ENCODE measurements at regions not wholly inside any gene's neighbourhood (a gene's known extent, or its start where the extent isn't known, plus 50 kb on each side); places are given as distances from the start of the nearest gene placed in this dataset.

DNA sequence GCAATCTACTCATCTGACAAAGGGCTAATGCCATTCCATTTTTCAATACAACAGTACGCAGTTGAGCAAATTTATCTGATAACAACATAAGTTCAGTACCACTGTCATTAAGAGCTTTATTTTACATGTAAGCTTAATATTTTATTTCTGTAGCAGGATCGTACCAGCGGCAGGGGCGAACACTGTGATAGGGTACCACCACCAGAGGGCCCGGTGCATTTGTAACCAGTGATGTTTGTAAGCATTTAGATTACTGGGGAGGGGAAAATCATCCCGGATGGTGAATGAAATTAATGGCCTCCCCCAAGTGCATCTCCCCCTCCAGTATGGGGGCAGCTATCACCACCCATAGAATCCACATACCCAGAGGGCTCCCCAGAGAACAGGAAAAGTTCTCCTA is 179.0 kb downstream of the ADGRA3 start:
- H3K27me3 ChIP-seq: no peaks in the 10 kb centered on the region
- no peaks in the 10 kb centered on the region for H3K9me3 ChIP-seq
- H3K4me3 ChIP-seq: no peak overlapping the region
- no peak for DNase-seq
- H3K36me3 ChIP-seq: no peaks in the 10 kb centered on the region

- Histone ChIP-seq H3K9me3 (no peaks in the 10 kb centered on the region), H3K27me3 (no peaks in the 10 kb centered on the region), H3K4me3 (no peak overlapping the region), H3K36me3 (no peaks in the 10 kb centered on the region)
- no peak for DNase-seq
These were observed 181.7 kb downstream of the ADGRA3 start for GRCh38 chr4:22334155-22334554.

DNA sequence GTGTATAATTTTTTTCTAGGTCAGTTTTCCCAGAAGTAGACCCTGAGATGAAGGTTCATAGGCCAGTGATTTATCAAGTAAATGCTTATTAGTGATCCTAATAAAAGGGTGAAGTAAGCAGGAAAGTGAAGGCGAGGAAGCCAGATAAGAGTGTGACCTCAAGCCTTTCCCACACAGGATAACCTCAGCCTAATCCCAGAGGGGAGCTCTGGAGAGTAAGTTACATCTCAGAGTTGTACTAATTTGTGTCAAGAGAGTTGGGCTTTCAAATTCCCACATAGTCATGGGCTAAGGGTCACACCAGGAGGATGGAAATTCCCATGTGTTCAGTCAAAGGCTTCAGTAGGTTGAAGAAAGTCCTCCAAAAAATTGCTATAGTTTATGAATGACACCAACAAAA is 191.4 kb downstream of the ADGRA3 start:
- H3K4me3 ChIP-seq: no peak overlapping the region
- DNase-seq: no peak
- H3K36me3 ChIP-seq: no peaks in the 10 kb centered on the region
- no peaks in the 10 kb centered on the region for H3K27me3 ChIP-seq
- H3K9me3 ChIP-seq: no peaks in the 10 kb centered on the region

GRCh38 chr4:22323691-22324090 is 192.2 kb downstream of the ADGRA3 start:
- Histone ChIP-seq H3K27me3 (no peaks in the 10 kb centered on the region), H3K9me3 (no peaks in the 10 kb centered on the region), H3K36me3 (no peaks in the 10 kb centered on the region), H3K4me3 (no peak overlapping the region)
- DNase-seq: no peak

DNA sequence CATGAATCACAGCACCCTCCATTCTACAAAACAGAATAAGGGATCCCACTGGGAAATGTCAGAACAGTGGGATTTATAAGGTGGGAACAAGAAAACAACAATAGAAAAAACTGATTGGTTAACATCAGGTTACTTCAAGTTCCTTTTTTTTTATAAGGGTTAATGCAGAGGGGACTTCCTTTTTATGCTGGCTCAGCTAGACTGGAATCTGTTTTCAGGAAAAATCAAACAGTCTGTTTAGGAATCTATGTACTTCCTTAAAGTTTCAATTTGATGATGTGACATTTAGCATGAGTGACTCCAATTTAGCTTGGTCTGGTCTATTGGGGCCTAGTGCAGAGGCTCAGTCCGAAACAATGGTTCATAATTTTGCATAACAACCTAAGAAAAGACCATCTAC is 192.9 kb downstream of the ADGRA3 start:
- no peak overlapping the region for H3K4me3 ChIP-seq
- no peak for DNase-seq

DNA sequence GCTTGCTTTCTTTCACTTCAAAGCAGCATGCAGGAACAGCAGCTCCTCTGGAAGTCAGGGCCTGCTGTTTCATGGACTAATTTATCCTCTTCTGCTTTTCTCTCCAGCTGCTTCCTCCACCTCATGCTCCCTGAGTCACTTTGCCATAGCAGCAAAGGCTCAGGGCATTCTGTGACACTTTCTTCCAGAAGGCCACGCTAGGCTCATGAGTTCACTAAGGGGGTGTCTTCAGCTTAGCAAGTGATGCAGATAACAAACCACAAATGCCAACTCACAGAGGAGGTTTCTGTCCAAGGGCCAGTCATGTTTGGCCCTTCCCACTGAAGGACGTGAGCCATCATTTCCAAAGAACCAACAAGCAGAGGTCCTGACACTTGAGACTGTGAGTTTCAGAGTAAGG is 200.2 kb downstream of the ADGRA3 start:
- no peaks in the 10 kb centered on the region for H3K9me3 ChIP-seq

More for the DNA sequence above, 192.9 kb downstream of the ADGRA3 start:
- no peaks in the 10 kb centered on the region for H3K36me3 ChIP-seq
- H3K9me3 ChIP-seq: no peaks in the 10 kb centered on the region
- H3K27me3 ChIP-seq: no peaks in the 10 kb centered on the region

DNA sequence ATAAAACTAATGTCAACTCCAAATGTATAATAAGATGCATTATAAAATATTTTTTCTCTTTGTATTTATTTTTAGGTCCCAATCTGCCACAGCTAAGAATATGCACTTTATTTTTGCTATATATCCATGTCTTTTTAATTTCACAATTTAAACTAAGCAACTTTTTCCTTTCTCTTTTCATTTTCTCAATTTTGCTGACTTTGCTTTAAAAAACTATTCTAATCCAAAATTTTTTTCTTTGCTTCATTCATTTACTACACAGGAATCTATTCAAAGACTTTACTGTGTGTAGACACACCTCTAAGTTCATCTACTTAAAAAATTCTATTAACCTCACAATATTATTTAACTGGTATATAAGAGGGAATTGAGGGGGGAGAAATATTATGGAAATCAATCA is 201.9 kb downstream of the ADGRA3 start:
- no peak for DNase-seq
- H3K4me3 ChIP-seq: no peak overlapping the region
- H3K36me3 ChIP-seq: no peaks in the 10 kb centered on the region
- H3K9me3 ChIP-seq: no peaks in the 10 kb centered on the region
- no peaks in the 10 kb centered on the region for H3K27me3 ChIP-seq

More for the DNA sequence above, 200.2 kb downstream of the ADGRA3 start:
- H3K36me3 ChIP-seq: no peaks in the 10 kb centered on the region
- no peaks in the 10 kb centered on the region for H3K27me3 ChIP-seq
- DNase-seq: no peak
- H3K4me3 ChIP-seq: no peak overlapping the region

- Histone ChIP-seq H3K9me3 (no peaks in the 10 kb centered on the region), H3K4me3 (no peak overlapping the region)
These were observed 203.8 kb downstream of the ADGRA3 start for GRCh38 chr4:22312113-22312512.

DNA sequence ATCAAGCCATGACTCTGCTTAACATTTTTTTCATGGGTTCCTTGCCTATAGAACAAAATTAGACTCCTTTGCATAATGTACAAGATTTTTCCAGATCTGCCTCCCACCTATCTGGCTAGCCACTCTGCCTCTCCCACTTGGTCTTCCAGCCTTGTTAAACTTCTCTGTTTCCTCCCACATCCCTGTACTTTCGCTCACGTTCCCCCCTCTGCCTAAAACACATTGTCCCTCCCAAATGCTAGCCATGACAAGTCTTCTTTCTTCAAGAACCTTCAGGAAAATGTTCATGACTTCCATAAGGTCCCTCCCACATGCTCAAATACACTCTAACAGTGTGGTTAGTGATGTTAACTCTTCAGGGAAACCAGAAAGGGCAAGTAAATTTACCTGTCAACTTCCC is 214.6 kb downstream of the ADGRA3 start:
- Histone ChIP-seq H3K27me3 (no peaks in the 10 kb centered on the region), H3K9me3 (no peaks in the 10 kb centered on the region), H3K36me3 (no peaks in the 10 kb centered on the region), H3K4me3 (no peak overlapping the region)
- no peak for DNase-seq

More at GRCh38 chr4:22312113-22312512, 203.8 kb downstream of the ADGRA3 start:
- Histone ChIP-seq H3K36me3 (no peaks in the 10 kb centered on the region), H3K27me3 (no peaks in the 10 kb centered on the region)
- DNase-seq: no peak

DNA sequence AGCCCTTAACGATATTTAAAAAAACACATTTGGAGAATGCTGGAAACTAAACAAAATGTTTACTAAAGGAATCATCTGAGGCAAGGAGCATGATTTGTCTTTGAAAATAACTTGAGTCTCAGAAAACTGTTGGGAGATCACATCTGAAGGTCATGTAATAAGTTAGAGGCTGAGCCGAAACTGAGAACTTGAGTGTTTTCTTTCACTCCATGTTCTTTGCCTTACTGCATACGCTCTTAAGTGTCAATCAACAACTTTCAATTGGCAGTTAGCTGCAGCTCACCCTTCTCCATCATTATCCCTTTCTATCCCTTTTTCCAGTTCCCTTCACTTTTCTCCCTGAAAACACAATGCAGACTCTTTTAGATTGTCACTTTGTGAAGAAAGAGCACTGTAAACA is 216.2 kb downstream of the ADGRA3 start:
- Histone ChIP-seq H3K27me3 (no peaks in the 10 kb centered on the region), H3K36me3 (no peaks in the 10 kb centered on the region), H3K4me3 (no peak overlapping the region), H3K9me3 (no peaks in the 10 kb centered on the region)
- DNase-seq: no peak

GRCh38 chr4:22287631-22288030 is 228.2 kb downstream of the ADGRA3 start:
- Histone ChIP-seq H3K27me3 (no peaks in the 10 kb centered on the region), H3K4me3 (no peak overlapping the region), H3K9me3 (no peaks in the 10 kb centered on the region), H3K36me3 (no peaks in the 10 kb centered on the region)
- no peak for DNase-seq

DNA sequence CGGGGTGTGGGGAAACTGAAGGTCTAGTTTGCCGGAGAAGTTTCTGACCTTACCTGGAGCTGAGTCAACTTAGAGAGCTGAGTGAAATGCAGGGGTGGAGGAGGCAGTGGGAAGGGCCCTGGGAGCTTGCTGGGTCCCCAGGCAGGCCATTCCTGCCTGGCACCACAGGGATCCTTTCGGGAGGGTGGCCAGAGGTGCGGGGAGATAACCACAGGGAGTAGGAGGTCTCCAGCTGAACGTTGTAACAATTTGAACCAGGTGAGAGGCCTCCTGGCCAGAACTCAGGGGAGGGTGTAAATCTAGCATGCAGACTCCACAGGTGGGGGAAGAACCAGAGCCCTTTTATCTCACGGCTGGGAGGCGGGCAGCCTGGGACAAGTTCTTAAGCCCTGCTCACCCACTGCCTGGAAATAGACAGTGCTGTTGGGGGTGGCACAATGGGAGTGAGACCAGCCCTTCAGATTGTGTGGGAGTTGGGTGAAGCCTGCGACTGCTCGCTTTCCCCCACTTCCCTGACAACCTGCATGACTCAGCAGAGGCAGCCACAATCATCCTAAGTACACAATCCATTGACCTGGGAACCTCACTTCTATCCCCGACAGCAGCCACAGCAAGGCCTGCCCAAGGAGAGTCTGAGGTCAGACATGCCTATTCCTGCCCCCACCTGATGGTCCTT is 247.4 kb downstream of the ADGRA3 start:
- no peak for DNase-seq
- no peaks in the 10 kb centered on the region for H3K27me3 ChIP-seq
- no peak overlapping the region for H3K4me3 ChIP-seq
- no peaks in the 10 kb centered on the region for H3K9me3 ChIP-seq
- no peaks in the 10 kb centered on the region for H3K36me3 ChIP-seq

- H3K4me3 ChIP-seq: no peak overlapping the region
- H3K9me3 ChIP-seq: no peaks in the 10 kb centered on the region
- DNase-seq: no peak
- no peaks in the 10 kb centered on the region for H3K36me3 ChIP-seq
- no peaks in the 10 kb centered on the region for H3K27me3 ChIP-seq
These were observed 251.6 kb downstream of the ADGRA3 start for GRCh38 chr4:22264261-22264660.

GRCh38 chr4:22253431-22253830 is 262.4 kb downstream of the ADGRA3 start:
- H3K36me3 ChIP-seq: no peaks in the 10 kb centered on the region
- no peaks in the 10 kb centered on the region for H3K9me3 ChIP-seq
- DNase-seq: no peak
- no peak overlapping the region for H3K4me3 ChIP-seq
- H3K27me3 ChIP-seq: no peaks in the 10 kb centered on the region

DNA sequence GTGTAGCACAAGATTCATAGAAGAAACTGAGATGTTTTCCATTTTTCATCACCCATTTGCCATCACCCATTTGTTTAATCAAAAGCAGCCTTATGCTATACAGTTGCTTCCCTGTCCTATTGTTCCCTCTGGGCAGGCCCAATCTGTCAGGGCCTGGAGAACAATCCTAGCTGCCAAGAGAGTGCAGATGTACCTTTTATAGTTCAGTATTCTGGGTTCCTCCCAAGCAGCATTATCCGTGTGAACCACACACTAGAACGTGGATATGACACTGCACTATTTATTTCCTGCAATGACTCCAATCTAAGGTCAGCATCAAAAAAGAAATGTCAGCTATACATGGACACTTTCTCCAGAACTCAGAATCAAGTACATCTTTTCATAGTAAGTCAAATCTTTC is 269.0 kb downstream of the ADGRA3 start:
- no peak for DNase-seq
- Histone ChIP-seq H3K4me3 (no peak overlapping the region), H3K9me3 (no peaks in the 10 kb centered on the region), H3K36me3 (no peaks in the 10 kb centered on the region), H3K27me3 (no peaks in the 10 kb centered on the region)

GRCh38 chr4:22245294-22245693 is 270.6 kb downstream of the ADGRA3 start:
- Histone ChIP-seq H3K27me3 (no peaks in the 10 kb centered on the region), H3K36me3 (no peaks in the 10 kb centered on the region), H3K9me3 (no peaks in the 10 kb centered on the region), H3K4me3 (no peak overlapping the region)
- DNase-seq: no peak

GRCh38 chr4:22241415-22241814 is 274.5 kb downstream of the ADGRA3 start:
- Histone ChIP-seq H3K9me3 (no peaks in the 10 kb centered on the region), H3K4me3 (no peak overlapping the region), H3K27me3 (no peaks in the 10 kb centered on the region), H3K36me3 (no peaks in the 10 kb centered on the region)
- DNase-seq: no peak

GRCh38 chr4:22240814-22241213 is 275.1 kb downstream of the ADGRA3 start:
- no peaks in the 10 kb centered on the region for H3K9me3 ChIP-seq
- H3K27me3 ChIP-seq: no peaks in the 10 kb centered on the region
- no peaks in the 10 kb centered on the region for H3K36me3 ChIP-seq
- DNase-seq: no peak
- H3K4me3 ChIP-seq: no peak overlapping the region

DNA sequence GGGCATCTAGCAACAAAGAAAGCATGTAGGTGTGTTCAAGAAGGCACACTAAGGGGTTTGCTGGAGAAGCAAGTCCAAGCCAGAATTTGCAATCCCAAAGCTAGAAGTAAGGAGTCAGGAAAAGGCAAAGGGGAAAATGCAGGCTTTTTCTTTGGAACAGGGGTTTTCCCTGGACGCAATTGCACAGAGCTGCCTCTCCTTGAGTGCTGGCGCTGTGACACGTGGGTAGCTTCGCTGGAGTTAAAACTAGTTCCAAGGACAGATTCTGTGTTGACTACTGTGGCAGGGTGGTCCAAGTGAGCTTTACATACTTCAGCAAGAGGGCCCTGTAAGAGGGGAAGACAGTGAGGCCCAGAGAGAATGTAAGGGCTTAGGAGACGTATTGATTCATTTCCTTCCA is 277.1 kb downstream of the ADGRA3 start:
- no peaks in the 10 kb centered on the region for H3K9me3 ChIP-seq
- H3K36me3 ChIP-seq: no peaks in the 10 kb centered on the region
- DNase-seq: no peak

More for the DNA sequence above, 277.1 kb downstream of the ADGRA3 start:
- H3K4me3 ChIP-seq: no peak overlapping the region
- H3K27me3 ChIP-seq: no peaks in the 10 kb centered on the region
